Esophagus mucosa (tissue), 1 donor: ENCODE measurements at regions not wholly inside any gene's neighbourhood (a gene's known extent, or its start where the extent isn't known, plus 50 kb on each side); places are given as distances from the start of the nearest gene placed in this dataset.

Source experiments
- ATAC-seq: fragments of 200-7000 bp; cut with Tn5 transposase; one replicate; pipeline ENCODE4 v1.9.1; 2020
- donor health status: DM: yes; HTN: yes; CAD: no.

DNA sequence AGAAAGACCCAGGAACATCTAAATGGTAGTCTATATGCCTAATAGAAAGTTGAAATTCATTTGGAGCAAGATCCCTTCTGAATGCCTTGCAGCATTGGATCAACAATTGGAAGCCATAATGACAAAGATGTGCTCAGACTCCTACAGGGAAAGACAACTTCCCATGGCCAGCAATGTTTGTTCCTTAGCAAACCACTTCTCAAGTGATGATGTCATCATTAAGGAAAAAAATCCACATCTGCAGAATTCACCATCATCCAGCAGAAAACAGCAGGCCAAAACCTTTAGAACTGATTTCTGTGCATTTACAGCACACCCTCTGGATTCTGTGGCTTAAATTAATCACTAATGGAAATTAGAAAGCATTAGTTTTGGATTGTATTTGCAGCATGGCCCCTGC lies 82.4 kb upstream of the ZIC3 start:
- no peak for ATAC-seq

DNA sequence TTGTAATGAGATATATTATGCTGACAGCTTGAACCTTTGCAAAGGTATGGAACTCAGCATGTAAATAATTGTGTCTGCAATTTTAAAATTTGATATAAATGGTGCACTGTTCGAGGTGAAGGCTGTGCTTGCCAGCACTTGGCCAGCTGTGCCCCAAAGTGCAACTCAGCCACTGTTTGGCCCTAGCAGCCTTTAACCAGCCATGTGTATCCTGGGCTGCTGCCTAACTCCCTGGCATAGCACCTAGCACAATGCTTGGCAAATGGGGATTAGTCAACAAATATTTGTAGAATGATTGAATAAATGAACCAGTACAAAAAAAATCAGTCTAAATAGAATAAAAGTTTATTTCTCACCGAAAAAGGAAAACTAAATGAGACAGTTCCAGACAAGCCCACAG lies 83.8 kb upstream of the ZIC3 start:
- ATAC-seq: no peak

DNA sequence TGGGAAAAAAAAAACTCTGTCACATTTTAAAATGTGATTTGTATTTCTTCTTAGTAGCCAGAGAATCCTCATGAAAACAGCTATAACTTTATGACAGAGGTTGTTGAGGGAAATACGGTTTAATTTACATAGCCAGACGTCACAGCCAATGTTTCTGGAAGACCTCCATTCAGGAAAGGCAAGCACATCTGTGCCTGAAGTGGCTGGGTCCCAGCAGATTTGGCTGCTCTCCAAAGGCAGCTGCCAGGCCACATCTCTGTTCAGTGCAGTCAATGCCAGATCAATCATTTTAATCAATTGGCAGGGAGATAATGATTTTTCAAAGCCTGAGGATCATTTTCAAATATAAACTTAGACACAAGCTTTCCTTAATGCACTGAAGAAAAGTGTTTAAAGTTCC lies 86.5 kb upstream of the ZIC3 start:
- no peak for ATAC-seq

DNA sequence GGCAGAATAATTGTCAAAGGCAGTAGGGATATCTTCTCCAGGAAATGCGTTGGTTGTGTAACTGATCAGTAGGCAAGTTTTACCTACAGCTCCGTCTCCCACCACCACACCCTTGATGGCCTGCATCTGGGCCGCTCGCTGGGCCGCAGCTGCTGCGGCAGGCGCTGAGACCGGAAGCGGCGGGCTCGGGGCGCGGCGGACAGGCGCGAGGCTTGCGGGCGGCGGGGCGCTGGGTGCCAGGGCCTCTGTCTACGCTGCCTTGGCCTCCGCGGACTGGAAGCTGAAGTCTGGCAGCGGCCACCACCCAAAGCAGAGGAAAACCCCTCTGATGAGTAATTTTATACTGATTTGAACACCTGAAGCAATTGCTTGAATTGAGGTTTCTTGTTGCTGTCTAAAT lies 124.2 kb upstream of the ZIC3 start:
- ATAC-seq: no peak

DNA sequence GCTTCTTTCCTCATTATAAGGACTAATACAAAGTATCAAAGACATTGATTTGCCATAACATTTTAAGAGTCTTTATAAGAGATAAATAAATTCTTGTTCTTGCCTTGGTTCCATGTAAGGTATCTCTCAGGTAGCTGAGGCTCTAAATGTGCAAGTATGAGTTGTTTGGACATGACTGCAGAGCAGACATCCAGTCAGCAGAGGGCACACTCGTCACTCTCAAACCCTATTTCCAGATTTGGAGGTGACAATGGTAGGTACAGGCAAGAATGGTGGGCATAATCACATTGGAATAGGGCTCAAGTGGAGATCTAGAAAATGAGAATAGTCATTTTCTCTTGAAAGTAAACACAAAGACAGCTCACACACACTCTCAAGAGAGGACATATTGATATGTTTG lies 133.3 kb upstream of the ZIC3 start:
- ATAC-seq: no peak

DNA sequence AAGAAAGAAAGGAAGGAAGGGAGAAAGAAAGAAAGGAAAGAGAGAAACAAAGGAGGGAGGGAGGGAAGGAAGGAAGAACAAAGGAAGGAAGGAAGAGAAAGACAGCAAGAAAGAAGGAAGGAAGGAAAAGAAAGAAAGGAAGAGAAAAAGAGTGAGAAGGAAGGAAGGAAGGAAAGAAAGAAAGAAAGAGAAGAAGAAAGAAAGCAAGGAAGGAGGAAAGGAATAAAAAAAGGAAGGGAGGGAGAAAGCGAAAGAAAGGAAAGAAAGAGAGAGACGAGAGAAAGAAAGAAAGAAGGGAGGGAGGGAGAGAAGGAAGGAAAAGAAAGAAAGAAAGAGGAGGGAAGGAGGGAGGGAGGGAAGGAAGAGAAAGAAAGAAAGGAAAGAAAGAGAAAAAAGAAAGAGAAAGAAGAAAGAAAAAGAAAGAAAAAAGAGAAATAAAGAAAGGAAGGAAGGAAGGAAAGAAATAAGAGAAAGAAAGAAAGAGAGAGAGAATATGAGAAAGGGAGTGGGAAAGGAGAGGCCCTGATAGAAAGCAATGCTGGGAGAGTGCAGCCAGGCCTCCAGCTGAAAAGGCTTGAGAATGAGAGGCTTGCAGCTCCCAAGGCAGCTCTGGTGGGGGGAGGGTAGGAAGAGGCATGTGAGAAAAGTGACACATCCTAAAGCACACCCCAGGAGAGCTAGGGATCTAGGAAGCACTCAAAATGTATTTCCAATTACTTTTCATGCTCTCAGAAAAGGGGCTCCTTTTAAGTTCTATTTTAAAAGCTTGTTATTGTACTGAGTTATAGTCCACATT lies 134.0 kb upstream of the ZIC3 start:
- ATAC-seq: no peak

DNA sequence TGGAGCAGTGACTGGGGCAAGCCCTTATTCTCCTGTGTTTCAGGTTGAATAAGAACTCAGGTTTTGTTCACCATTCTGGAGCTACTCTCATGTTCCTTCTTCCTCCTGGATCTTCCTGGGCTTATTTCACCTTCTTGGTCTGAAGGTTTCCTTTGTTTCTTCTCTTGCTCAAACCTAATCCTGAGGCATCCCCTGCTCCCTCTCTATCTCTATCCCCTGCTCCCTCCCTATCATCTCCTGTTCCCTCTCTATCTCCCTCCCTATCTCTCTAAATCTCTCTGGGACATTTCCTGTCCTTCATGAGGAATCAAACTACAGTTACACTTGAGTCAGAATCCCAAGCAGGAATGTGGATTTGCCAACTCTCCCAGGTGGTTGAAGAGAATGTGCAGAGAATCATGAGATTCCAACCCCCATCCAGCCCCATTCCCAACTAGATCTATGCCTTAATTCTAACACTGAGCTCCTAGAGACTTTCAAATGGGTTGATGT lies 134.9 kb upstream of the ZIC3 start:
- ATAC-seq: no peak

- no peak for ATAC-seq
These were observed 135.6 kb upstream of the ZIC3 start for GRCh38 chrX:137430301-137430700.

DNA sequence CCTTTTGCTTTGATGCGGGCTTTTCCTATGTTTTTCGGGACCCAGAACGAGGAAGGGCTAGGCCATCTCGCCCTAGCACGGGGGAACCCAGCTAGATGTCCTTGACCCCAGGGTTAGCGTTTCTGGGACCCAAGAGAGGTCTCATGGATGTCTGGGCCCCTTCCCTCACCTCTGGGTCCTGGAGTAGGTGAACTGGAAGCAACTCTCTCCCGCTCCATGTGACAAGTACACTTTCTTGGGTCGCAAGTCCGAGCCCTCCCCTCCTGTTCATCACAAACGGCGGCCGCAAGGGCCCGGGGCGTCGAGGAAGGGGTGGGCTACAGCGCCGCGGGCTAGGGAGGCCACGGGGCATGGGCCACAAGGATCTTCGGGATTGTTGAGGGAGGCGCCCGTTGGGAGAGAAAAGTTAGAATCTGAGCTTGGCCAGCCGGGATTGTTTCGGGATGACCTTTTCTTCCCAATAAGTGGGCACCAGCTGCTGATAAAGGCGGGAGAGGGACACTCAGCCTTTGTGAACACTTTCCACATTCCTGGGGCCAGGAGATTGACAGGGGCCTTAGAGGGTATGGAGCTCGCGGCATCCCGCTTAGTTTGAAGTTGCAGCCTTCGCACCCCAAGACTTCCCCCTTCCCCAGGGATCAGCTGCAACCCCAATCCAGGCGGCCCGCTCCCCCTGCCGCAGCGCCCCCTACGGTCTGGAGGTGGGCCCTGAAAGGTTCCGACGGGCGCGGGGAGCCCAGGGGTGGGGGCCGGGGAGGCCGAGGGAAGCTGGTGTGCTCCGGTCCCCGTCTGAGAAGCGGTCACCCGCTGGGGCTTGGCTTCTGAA lies 136.9 kb upstream of the ZIC3 start:
- ATAC-seq: no peak

GRCh38 chrX:137428221-137428661 lies 137.7 kb upstream of the ZIC3 start:
- ATAC-seq: no peak

DNA sequence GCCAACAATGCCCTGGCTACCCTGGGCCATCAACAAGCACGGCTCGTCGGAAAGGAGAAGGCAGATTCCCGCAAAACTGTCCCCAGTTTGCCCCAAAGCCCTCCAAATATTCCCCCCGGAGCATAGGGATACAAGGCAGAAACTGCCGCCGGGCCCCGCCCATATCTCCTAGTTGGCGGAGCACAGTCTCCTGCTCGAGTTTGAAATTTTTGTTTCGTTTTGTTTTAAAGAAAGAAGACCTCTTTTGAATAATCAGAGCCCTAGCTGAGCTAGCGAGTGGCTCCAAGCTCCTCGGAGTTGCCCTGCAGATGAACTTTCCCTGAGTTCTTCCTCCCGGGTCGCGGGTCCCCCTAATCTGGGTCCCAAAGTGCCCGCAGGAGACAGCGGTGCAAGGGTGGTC lies 138.1 kb upstream of the ZIC3 start:
- no peak for ATAC-seq

DNA sequence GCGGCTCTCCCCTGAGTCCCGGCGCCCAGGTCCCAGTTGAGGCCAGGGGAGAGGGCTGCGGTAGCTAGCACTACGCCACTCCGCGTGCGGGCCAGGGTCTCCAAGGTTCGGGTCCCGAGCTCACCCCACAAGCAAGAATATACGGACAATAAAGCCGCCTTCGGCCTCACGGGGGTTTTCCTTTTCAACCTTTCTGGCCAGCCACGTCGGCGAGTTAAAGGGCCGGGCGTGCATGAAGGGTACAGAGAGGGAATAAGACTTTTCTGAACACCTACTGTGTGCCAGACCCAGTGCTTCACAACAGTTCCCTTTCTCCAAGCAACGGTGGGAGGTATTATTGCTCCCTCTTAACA lies 138.5 kb upstream of the ZIC3 start:
- no peak for ATAC-seq

- no peak for ATAC-seq
These were observed 139.1 kb upstream of the ZIC3 start for GRCh38 chrX:137426695-137427425.

DNA sequence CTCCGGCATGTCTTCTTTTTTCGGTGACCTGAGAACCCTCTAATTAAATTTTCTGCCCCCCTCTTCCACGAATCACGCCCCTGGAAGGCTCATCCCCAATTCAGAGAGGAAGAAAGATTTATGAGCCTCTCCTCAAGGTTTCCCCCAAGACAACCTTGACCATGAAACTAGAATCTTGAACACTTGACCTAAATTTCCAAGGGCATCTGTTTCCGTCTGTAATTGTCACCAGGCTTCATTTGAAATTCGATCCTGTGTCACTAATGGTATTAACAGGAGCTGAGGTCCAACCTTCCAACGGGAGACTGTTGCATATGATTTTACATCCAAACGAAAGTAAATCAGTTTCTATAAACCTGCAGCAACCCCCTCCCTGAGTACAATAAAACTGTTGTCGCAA lies 139.9 kb upstream of the ZIC3 start:
- no peak for ATAC-seq

DNA sequence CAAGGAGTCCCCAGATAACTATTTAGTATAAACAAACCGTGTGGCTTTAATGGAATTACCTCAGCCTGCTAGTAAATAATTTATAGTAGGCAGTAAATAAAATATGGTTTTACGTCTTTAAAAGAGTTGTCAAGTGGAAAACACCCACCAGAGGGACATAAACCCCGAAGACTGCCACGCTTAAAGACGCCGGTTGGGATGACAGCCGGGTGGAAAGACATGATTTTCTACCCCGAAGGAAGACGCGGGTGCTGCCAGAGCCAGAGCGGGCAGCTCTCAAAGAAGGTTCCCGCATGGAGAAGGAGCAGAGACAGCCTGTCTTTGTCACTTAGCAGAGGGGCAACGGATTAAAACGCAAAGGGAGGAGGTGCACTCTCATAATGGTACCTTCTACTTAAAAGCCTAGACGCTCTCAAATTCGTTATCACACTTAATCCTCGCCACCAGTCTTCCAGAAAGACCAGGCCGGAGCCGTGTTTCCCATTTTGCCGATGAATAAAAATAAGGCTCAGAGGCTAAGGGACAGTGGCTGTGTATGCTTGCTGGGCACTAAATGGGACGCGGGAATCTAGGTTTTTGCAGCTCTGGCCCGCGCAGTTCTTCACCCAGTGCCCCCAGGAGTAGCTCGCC lies 140.5 kb upstream of the ZIC3 start:
- ATAC-seq: no peak

GRCh38 chrX:137424679-137425078 lies 141.2 kb upstream of the ZIC3 start:
- no peak for ATAC-seq

DNA sequence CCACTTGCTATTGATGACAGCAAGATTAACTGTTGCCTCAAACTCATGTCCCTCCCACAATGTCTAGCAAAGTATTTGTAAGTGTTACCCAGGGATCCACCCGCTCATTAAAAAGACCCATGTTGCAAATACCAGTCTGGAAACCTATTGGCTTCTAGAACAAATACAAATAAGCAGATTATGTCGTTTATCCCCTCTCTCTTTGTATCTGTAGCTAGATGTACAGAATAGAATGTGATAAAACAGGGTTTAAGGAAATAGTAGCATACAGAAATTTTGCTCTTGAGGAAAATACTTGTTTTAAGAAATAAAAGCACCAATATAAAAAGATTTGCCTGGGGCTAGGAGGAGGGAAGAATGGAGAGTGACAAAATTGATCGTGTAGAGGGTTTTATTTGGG lies 142.7 kb upstream of the ZIC3 start:
- ATAC-seq: no peak

DNA sequence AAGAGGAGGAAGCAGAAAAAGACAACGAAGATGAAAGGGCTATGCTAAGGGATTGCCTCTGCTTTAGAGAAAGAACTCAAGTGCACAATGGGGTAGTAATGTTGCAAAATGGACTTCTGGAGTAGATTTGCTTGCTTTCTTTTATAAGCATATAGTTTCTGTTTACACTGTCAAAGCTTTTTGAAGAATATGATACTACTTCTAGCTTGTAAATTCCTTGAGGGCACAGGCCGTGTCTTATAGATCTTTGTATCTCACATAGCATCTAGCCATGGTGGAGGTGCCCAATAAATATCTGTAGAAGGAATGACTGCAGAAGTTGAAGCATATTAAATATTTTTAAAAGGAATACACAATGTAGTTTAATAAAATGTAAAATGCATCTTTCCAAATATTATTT lies 147.8 kb upstream of the ZIC3 start:
- ATAC-seq: no peak

DNA sequence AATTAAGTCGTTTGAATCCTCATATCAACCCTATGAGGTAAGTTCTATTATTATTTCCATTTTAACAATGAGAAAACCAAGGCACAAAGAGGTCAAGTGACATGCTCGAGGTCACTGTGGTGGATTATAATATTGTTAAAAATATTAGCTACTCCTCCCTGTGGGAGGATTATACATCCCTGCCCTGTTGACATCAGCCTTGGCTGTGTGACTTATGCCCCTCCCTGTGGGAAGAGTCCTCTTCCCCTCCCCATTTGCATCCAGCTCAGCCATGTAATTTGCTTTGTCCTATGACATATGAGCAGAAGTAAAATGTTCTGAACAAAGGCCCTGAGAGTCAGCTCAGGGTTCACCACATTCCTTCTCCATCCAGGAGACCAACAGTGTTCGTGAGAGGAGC lies 152.7 kb upstream of the ZIC3 start:
- no peak for ATAC-seq

- no peak for ATAC-seq
These were observed 160.3 kb upstream of the ZIC3 start for GRCh38 chrX:137405449-137406140.

DNA sequence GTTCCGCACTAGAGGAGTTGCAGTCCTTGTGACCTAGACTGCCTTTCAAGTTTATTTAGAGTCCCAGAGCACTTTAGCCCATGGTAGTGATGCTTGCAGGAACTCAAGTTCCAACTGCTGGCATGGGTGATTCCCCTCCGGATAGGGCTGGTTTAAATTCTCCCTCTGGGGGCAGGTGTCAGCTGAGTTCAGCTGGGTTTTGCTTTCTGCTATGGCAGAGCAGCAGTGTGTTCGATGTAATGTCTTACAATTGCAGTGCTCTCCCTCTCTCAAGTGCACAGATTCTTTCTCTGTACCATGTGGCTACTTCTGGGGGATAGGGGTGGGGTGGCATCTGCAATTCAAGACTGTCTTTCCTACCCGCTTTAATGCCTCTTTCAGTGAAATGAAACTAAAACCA lies 164.8 kb upstream of the ZIC3 start:
- ATAC-seq: no peak

DNA sequence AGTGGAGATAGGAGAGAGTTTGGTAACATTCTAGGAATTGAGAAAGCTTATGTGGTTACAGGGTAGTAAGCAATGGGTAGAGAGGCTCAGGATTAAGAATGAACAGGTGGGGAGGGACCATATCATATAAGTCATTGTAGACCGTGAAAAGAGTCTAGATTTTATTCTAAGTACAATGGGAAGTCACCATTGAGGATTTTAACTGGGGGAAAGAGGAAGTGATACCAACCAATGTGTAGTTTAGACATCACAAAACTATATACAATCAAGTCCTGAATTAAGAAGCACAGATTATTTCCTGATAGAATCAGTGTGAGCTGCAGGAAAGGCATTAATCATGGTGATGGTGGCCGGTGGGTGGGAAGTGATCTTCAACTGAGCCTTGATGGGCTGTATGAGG lies 178.3 kb upstream of the ZIC3 start:
- no peak for ATAC-seq
